Brain microvascular endothelial cell (primary cell): ENCODE measurements at regions not wholly inside any gene's neighbourhood (a gene's known extent, or its start where the extent isn't known, plus 50 kb on each side); places are given as distances from the start of the nearest gene placed in this dataset.

Experiments
- DNase-seq: peaks from one replicate; pipeline ENCODE4 v3.0.0-alpha.2; 2020
- H3K27ac ChIP-seq: fragments of 250-450 bp; sonication (Bioruptor Pico); 2 replicates; pipeline ENCODE4 v1.5.1; 2020; ENCODE audit warnings: mild to moderate bottlenecking, moderate library complexity
- H3K27me3 ChIP-seq: fragments of 250-450 bp; sonication (Bioruptor Pico); replicated peaks from 2 replicates; pipeline ENCODE4 v1.5.1; 2020; ENCODE audit warnings: mild to moderate bottlenecking
- H3K36me3 ChIP-seq: fragments of 250-450 bp; sonication (Bioruptor Pico); replicated peaks from 2 replicates; pipeline ENCODE4 v1.5.1; 2020; ENCODE audit warnings: mild to moderate bottlenecking
- H3K4me3 ChIP-seq: 2 replicates; pipeline ENCODE4 v1.5.1; 2011; ENCODE audit warnings: low read depth, mild to moderate bottlenecking, control low read depth, low read length, moderate library complexity
- in situ Hi-C: cut with HindIII; loops from 2 replicates; pipeline ENCODE4 v1.10.0; 2017; ENCODE audit warnings: low sequenced_read_pairs, low pct_ligation_motif_present
- TF ChIP-seq, protein P1 (sequence below): IDR thresholded peaks from 2 replicates; pipeline ENCODE4 v1.5.1; 2011; ENCODE audit warnings: low read depth, mild to moderate bottlenecking, moderate library complexity, low read length, control low read depth, inconsistent platforms; ENCODE audit errors: missing control alignments

DNA sequence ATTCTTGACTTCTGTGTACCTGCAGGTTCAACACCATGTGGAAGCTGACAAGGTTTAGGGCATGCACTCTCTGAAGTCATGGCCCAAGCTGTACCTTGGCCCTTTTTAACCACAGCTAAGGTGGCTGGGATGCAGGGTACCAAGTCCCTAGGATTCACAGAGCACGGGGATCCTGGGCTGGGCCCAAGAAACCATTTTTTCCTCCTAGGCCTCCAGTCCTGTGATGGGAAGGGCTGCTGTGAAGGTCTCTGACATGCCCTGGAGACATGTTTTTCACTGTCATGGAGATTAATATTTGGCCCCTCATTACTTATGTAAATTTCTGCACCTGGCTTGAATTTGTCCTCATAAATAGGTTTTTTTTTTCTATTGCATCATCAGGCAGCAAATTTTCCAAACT is 937.5 kb upstream of the ROBO1 start:
- TF ChIP-seq, protein P1, sequence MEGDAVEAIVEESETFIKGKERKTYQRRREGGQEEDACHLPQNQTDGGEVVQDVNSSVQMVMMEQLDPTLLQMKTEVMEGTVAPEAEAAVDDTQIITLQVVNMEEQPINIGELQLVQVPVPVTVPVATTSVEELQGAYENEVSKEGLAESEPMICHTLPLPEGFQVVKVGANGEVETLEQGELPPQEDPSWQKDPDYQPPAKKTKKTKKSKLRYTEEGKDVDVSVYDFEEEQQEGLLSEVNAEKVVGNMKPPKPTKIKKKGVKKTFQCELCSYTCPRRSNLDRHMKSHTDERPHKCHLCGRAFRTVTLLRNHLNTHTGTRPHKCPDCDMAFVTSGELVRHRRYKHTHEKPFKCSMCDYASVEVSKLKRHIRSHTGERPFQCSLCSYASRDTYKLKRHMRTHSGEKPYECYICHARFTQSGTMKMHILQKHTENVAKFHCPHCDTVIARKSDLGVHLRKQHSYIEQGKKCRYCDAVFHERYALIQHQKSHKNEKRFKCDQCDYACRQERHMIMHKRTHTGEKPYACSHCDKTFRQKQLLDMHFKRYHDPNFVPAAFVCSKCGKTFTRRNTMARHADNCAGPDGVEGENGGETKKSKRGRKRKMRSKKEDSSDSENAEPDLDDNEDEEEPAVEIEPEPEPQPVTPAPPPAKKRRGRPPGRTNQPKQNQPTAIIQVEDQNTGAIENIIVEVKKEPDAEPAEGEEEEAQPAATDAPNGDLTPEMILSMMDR, result no peak
- Histone ChIP-seq H3K36me3 (no peaks in the 10 kb centered on the region), H3K27ac (no peak overlapping the region), H3K4me3 (no peak overlapping the region), H3K27me3 (no peaks in the 10 kb centered on the region)
- in situ Hi-C loops, result no loop called here
- DNase-seq, result no peak

GRCh38 chr3:80701349-80701748 is 933.6 kb upstream of the ROBO1 start:
- Histone ChIP-seq H3K4me3 (no peak overlapping the region), H3K27ac (no peak overlapping the region), H3K36me3 (no peaks in the 10 kb centered on the region), H3K27me3 (no peaks in the 10 kb centered on the region)
- in situ Hi-C loops, result no loop called here
- TF ChIP-seq, protein P1, result no peak
- no peak for DNase-seq

- Histone ChIP-seq H3K4me3 (no peak overlapping the region), H3K27me3 (no peaks in the 10 kb centered on the region), H3K36me3 (no peaks in the 10 kb centered on the region), H3K27ac (no peak overlapping the region)
- TF ChIP-seq, protein P1, result no peak
- in situ Hi-C loops, result loop anchor here (25.0 kb wide), 1 partner anchor 1185 kb away; no protein-coding TSS in a partner anchor
- DNase-seq, result no peak
These were observed 929.5 kb upstream of the ROBO1 start for GRCh38 chr3:80697291-80697690.

- Histone ChIP-seq H3K27ac (no peak overlapping the region), H3K36me3 (no peaks in the 10 kb centered on the region), H3K4me3 (no peak overlapping the region), H3K27me3 (no peaks in the 10 kb centered on the region)
- in situ Hi-C loops, result loop anchor here (25.0 kb wide), 1 partner anchor 1184 kb away; no protein-coding TSS in a partner anchor
- TF ChIP-seq, protein P1, result no peak
- DNase-seq, result no peak
These were observed 928.5 kb upstream of the ROBO1 start for GRCh38 chr3:80696280-80696679.

GRCh38 chr3:80688814-80689213 is 921.0 kb upstream of the ROBO1 start:
- in situ Hi-C loops, result loop anchor here (25.0 kb wide), 1 partner anchor 1177 kb away; no protein-coding TSS in a partner anchor
- TF ChIP-seq, protein P1, result peak; percentile 45
- H3K4me3 ChIP-seq, result no peak overlapping the region
- peak; percentile 48 for DNase-seq
- no peaks in the 10 kb centered on the region for H3K27me3 ChIP-seq
- H3K36me3 ChIP-seq, result no peaks in the 10 kb centered on the region
- no peak overlapping the region for H3K27ac ChIP-seq

DNA sequence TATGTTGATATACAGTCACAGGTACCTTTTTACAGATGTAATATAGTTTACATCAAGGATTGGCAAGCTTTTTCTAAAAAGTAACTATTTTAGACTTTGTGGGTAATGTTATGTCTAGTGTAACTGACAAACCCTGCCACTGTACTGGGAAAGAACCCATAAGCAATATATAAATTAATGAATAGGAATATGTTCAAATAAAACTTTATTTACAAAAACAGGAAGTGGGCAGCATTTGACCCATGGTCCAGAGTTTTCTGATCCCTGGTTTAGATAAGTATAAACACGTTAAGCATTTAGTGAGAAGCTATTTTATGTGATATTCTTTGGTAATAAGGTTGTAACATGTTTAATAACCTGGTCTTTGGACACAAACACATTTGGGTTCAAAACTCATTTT is 915.2 kb upstream of the ROBO1 start:
- in situ Hi-C loops, result loop anchor here (25.0 kb wide), 1 partner anchor 1171 kb away; no protein-coding TSS in a partner anchor
- no peak overlapping the region for H3K4me3 ChIP-seq
- no peaks in the 10 kb centered on the region for H3K36me3 ChIP-seq
- H3K27ac ChIP-seq, result no peak overlapping the region
- DNase-seq, result no peak
- TF ChIP-seq, protein P1, result no peak
- no peaks in the 10 kb centered on the region for H3K27me3 ChIP-seq
